ENCODE measurements at regions not wholly inside any gene's neighbourhood (a gene's known extent, or its start where the extent isn't known, plus 50 kb on each side); places are given as distances from the start of the nearest gene placed in this dataset.

- TF ChIP-seq ZNF280B (CRISPR knock-in tag; IDR thresholded peaks at IDR 0.05; ENCODE audit: borderline replicate concordance) (no peak), HMGXB4 (CRISPR knock-in tag; IDR thresholded peaks at IDR 0.05; ENCODE audit: borderline replicate concordance in 1 of 2, low read depth in 1 of 2) (no peak), FOXK2 (IDR thresholded peaks at IDR 0.05) (no peak)
Measured at GRCh38 chr1:218664385-218665170, 319.4 kb downstream of the TGFB2 start.

Measured in HepG2 (cell line).